DMS114 treated with DMSO at 0.1 percent for 48 hours (cell line): ENCODE measurements at regions not wholly inside any gene's neighbourhood (a gene's known extent, or its start where the extent isn't known, plus 50 kb on each side); places are given as distances from the start of the nearest gene placed in this dataset.

Experiments
- DNase-seq: peaks from one replicate; lab custom pipeline; 2025; ENCODE audit not compliant: unreplicated experiment; lab: John Stamatoyannopoulos, UW

DNA sequence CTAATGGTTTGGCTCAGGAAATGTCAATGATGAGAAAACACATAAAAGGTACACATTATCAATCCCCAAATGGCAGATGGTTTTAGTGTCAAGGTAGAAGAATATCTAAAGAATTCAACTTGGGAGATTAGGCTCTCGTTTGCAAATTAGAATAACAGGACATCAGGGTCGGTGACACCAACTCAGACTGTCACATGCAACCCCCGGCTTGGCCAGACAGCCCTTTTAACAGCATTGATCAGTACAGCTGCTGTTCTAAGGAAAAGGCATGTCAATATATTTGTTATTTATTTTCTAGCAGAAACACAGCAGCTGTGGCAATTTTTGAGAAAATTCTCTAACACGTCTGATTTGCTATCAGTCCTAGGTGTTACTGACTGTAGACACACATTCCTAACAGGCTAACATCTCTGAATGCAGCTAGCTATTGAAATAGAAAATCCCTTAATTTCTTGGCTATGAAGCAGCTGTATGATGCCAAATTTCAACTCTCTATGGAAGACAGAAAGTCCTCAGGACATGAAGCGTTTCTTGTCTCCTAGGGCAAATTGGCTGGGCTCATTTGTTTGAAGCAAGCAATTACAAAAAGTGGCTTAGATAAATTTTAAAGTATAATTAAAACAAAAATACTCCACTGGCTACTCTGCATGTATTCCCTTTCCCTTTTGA, 269.0 kb upstream of the CXXC4 start:
- DNase-seq: no peak

DNA sequence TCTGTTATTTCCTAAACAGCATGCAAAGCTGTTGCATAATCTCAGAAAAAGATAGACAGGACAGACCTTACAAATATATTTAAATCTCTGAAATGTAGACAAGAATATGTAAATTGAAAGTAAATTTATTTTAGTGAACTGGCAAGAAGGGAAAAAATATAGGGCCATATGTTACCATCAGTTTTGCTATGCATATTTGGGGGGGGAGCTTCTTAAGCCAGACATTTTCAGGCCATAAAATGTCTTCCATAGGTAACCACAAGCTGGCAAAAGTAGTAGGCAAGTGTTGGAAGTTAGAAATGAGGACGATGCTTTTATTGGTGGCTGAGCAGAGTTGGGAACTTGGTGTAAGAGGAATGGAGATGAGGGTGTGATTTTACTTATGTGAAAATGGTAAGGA, 272.0 kb upstream of the CXXC4 start:
- DNase-seq: no peak

- no peak for DNase-seq
These were observed 278.2 kb upstream of the CXXC4 start for GRCh38 chr4:104772849-104773248.

- DNase-seq: no peak
These were observed 300.7 kb upstream of the CXXC4 start for GRCh38 chr4:104795264-104795939.

- DNase-seq: no peak
These were observed 317.0 kb upstream of the CXXC4 start for GRCh38 chr4:104811727-104812126.

- DNase-seq: no peak
These were observed 321.0 kb upstream of the CXXC4 start for GRCh38 chr4:104815665-104816064.

GRCh38 chr4:104818579-104818978, 323.9 kb upstream of the CXXC4 start:
- no peak for DNase-seq

GRCh38 chr4:104826171-104826570, 320.5 kb upstream of the TET2 start:
- DNase-seq: no peak

DNA sequence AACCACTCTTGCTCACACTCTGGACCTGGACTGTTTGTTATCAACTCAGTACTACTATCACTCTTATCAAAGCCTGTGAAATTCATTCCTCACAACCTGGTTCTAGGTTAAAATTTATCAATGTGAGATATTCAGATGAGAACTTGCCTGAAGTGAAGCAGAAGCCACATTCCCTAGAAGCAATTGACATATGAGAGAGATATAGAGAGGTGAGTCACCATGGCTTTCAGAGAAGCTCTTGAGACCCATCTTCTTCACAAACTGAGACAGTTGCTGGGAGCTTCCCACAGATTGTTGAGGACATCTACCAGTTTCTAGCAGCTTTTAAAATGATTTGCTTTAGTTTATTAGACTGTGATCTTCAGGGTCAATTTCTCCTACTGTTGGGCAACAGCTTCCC, 316.9 kb upstream of the TET2 start:
- no peak for DNase-seq

DNA sequence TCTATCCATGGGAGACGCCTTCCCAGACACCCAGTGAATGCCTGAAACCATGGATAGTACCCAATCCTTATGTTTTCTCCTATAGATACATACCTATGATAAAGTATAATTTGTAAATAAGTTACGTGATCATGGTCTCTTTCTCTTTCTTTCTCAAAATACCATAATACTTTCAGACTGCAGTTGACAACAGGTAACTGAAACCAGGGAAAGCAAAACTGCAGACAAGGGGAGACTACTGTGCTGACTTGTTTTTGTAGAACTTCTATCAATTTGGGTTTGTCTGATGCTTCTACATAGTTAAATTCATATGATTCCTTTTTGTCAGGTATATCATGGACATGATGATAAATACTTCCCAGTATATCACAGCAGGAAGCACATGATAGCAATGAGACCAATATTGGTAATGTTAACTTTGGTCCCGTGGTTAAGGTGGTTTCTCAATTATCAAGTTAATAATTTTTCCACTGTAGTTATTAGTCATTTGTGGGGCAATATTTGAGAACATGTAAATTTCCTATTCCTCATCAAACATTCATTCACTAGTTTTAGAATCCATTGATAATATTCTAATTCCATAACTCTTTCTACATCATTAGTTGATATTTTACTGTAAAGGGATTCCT, 298.0 kb upstream of the TET2 start:
- no peak for DNase-seq

GRCh38 chr4:104859601-104860237, 287.0 kb upstream of the TET2 start:
- DNase-seq: no peak

GRCh38 chr4:104860238-104861123, 286.2 kb upstream of the TET2 start:
- DNase-seq: peak; percentile 50

- DNase-seq: no peak
These were observed 279.9 kb upstream of the TET2 start for GRCh38 chr4:104866809-104867208.

DNA sequence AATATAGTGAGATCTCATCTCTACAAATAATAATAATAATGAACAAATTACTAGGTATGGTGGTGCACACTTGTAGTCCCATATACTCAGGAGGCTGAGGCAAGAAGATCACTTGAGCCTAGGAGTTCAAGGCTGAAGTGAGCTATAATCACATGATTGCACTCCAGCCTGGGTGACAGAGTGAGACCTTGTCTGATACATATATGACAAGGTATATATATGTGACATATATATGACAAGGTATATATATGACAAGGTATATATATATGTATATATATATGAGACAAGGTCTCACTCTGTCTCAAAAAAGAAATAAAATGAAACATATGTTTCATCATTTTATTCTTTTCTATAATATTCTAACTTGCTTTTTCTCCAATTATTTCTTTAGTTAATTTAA, 278.1 kb upstream of the TET2 start:
- DNase-seq: no peak

DNA sequence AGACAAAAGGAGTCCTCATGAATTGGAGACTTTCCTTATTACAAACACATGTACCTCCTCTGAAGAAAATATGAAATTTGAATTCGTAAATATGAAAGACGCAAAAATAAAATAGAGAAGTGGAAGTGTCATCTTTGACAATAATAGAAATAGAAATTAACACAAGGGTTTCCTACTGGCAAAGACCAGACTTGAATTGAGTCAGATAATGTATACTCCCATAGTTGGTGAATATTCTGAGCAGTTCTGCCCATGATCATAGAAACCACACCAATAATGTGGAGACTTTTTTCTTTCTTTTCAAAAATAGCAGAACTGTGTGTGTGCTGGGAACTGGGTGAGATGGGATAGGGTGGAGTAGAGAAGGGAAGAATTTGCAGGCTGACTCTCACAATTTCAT, 277.7 kb upstream of the TET2 start:
- DNase-seq: no peak

DNA sequence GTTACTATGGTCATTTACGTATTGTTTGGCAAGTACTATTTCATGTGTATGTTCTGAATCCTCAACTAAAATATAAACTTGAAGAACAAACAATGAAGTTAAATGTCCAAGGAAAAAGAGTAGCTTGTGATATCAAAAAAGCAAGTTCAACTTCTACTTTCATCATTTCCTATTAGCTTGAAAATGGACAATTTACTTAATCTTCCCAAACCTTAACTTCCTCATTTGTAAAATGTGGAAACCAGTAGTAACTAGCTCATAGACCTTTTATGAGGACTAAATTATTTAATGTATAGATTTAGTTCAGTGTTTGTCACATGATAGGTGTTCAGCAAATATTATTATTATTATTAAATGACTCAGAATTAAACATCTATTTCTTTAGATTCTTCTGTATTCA, 276.8 kb upstream of the TET2 start:
- DNase-seq: no peak

DNA sequence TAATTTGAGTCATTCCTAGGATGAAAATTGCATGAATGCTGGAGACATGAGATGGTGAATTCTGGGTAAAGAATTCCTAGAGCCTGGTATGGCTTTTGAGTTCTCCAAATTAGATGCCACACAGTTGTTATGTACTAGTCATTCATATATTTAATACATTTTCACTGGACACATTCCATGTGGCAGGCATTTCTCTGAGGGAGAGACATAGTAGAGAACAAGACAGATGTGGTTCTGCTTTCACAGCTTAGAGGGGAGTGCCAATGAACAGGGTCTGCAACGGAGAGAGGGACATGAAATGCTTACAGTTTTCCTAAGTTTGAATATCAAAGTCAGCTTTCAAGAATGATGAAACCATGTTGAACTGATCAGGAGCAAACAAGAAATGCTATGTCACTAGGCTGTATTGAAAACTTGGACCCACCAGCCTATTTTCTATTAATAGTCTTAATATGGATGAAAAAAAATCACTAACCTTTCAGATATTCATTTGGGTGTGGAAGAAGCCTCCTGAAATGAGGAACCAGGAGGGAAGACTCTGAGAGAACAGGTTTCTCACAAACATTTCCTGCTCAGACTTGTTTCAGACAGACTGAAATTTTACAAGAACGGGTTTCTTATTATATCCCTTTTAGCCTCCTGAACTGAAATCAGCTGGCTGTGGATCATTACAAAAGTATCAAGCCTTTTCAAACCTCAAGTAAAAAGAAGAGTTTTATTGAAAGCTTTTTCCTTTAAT, 276.0 kb upstream of the TET2 start:
- no peak for DNase-seq

- DNase-seq: no peak
These were observed 267.7 kb upstream of the TET2 start for GRCh38 chr4:104878936-104879335.

- DNase-seq: no peak
These were observed 267.3 kb upstream of the TET2 start for GRCh38 chr4:104879367-104879766.

DNA sequence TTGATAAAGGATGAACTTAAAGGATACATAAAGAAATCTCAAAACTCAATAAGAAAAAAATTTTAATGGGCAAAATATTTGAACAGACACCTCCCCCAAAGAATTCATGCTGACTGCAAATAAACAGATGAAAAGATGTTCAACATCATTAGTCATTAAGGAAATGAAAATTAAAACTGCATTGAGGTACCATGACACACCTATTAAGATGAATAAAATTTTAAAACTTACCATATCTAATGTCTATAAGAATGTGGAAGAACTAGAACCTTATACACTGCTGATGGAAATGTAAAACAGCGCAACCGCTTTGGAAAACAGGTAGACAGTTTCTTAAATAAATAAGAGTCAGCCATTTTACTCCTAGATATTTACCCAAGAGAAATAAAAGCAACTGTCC, 266.8 kb upstream of the TET2 start:
- DNase-seq: no peak
